HG03442 (cell line): ENCODE measurements at regions not wholly inside any gene's neighbourhood (a gene's known extent, or its start where the extent isn't known, plus 50 kb on each side); places are given as distances from the start of the nearest gene placed in this dataset.

Experiments
- ATAC-seq: cut with Tn5 transposase; IDR thresholded peaks from one replicate; pipeline ENCODE4 v1.9.1; 2021; ENCODE audit warnings: mild to moderate bottlenecking, moderate library complexity; ENCODE audit not compliant: unreplicated experiment

DNA sequence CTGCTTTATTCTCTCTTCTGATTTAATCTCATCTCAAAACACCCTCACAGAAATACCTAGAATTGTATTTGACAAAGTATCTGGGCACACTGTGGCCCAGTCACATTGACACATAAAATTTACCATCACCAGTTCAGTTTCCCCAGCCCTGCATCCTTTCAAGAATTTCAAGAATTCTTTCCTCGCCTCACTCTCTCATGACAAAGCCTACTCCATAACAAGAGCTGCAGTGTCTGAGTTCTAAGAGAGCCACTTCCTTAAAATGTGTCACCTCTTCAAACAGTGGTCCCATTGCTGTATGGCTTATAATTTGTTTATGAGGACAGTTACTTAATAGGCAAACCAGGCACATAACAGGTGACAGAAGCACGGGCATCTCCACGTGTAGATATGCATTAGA, 90.9 kb upstream of the STK39 start:
- ATAC-seq = no peak

GRCh38 chr2:168338803-168339437, 91.5 kb upstream of the STK39 start:
- ATAC-seq = no peak

GRCh38 chr2:168340931-168341330, 93.5 kb upstream of the STK39 start:
- no peak for ATAC-seq

- ATAC-seq = no peak
These were observed 96.2 kb upstream of the STK39 start for GRCh38 chr2:168343586-168343985.

DNA sequence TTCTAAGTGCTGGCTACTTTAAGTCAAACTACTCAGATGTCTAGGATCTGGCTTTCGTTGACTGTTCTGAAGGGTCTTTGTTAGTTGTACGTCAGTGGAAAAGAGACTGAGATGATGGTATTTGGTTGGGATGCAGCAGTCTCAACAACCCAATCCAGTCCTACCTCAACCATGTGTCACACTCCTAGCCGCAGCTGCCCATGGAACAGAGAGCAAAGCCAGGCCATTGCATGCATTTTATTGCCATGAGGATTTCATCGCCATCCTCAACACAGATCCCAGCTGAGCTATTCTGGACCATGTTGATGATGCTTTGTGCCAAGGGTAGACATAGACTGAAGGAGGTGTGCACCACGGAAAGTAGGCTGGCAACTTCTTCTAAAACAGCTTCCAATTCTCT, 97.3 kb upstream of the STK39 start:
- ATAC-seq = no peak

GRCh38 chr2:168345601-168346000, 98.2 kb upstream of the STK39 start:
- no peak for ATAC-seq

DNA sequence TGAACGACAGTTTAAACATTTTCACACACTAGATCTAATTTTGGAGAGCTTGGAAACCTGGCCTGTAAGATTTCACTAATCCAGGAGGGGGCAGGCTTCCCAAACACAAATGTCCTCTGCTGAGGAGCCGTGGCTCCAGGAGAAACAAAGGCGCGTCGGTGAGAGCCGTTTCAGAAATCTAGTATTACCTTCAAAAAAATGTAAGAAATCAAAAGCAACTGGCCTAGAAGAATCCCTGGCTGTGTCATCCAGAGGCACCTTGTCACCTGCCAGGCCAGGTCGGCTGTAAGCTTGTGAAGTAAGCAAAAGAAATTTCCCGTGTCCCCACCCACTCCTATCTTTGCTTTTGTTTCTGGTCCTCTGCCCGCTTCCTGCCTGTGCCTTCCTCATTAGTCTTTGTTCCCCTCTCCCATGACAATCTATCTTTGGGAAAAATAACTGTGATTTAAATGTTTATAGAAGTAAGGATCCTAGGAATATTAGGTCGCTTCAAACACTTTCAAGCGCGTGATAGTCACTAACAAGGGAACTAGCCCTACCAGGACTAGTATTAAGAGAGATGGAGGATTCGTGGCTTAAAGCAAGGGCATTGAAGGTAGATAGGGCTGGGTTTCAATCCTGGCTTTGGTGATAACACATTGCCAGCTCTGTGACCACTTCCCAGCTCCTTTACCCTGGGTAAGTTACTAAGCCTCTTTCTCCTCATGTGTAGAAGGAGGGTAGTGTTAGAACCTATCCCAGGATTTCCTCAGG, 99.5 kb upstream of the STK39 start:
- peak; percentile 74 for ATAC-seq

DNA sequence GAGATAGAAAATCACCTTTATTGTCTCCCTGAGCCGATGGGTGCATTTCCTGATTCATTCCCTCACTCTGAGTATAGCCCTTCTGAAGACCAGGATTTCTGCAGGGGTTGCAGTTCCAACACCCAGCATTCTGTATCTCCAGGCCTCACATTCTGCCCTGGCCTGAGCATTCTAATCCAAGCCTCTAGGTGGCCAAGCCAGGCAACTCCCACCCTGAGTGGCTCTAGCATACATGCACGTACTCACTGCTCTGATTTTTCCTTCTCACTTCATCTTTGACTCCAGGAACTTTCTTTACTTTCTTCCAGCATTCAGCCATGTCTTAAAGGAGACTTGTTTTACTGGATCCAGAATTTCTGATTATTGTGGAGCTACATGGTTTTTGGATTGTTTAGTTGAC, 100.7 kb upstream of the STK39 start:
- peak; percentile 79 for ATAC-seq

DNA sequence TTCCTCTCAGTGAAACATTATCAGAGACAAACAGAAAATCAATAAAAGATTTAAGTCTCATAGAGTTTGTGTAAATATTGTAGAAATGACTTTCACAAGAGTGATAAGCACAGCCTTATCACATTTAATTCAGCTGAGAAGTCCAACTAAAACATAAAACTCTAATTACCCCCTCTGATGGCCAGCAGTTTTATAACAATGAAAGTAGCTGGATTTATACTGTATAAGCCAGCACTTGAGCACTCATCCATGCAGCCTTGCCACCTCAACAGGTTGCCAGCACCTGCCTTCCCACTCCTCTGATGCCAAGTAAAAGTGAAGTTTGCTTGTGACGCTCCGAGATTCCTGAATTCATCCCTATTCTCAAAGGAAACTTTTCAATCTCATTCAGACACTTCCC, 103.0 kb upstream of the STK39 start:
- no peak for ATAC-seq

- no peak for ATAC-seq
These were observed 102.8 kb upstream of the CERS6 start for GRCh38 chr2:168353251-168353650.

- ATAC-seq = no peak
These were observed 101.6 kb upstream of the CERS6 start for GRCh38 chr2:168354499-168354898.

DNA sequence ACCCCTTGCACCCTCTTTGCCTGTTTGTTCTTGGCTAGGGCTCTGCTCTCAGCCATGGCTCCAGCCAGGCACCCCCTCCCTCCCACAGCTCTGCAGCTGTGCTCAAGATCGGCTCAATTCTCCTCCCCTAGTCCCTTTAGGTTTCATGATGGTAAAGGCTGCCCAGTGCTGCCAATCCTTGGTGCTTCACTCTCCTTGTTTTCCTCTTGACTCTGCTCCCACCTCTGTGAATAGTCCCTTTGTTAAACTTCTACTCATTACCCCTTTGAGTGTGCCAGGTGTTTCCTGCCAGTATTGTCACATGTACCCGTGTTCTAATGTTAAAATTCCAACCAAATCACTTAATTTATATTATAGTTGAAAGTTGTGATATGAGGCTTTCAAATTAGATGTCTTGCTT, 101.0 kb upstream of the CERS6 start:
- no peak for ATAC-seq

- ATAC-seq = no peak
These were observed 100.1 kb upstream of the CERS6 start for GRCh38 chr2:168355779-168356476.

GRCh38 chr2:168356477-168356835, 99.6 kb upstream of the CERS6 start:
- no peak for ATAC-seq

DNA sequence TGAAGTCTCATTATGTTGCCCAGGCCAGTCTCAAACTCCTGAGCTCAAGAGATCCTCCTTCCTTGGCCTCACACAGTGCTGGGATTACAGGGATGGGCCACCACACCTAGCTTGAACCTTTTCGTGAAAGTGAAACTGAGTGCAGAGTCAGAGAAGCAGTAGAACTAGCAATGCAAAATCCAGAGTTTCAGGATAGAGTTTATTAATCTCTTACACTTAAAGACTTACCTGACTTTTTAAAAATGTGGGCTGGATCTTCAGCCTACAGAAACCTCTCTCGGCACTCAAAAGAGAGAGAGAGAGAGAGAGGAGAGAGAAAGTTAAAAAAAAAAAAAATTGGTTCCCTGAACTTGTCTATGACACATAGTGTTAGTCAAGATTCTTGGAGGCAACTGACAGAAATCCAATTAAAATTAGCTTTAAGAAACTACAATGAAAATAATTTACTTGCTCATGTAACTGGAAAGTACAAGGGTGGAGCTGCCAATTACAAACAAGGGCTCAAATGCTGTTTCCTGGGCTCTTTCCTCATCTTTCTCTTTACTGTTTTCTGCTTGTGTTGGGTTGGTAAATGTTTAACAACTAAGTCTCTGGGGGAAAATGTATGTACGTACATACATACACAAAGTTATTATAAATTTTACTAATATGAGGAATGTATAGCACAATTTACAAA, 98.1 kb upstream of the CERS6 start:
- ATAC-seq = no peak

DNA sequence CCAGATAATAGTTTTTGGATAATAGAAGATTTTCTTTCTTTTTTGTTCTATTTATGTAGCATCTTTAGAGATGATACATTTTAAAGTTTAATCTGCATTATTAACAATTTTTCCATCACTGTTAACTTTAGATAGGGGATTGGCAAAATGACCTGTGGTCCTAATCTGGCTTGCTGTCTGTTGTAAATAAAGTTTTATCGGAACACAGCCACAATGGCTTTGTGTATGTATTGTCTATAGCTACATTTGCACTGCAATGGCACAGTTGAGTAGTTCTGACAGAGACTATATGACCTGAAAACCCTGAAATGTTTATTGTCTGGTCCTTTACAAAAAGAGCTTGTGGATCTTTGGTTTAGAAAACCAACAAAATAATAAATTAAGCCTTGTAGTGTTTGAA, 97.0 kb upstream of the CERS6 start:
- no peak for ATAC-seq

DNA sequence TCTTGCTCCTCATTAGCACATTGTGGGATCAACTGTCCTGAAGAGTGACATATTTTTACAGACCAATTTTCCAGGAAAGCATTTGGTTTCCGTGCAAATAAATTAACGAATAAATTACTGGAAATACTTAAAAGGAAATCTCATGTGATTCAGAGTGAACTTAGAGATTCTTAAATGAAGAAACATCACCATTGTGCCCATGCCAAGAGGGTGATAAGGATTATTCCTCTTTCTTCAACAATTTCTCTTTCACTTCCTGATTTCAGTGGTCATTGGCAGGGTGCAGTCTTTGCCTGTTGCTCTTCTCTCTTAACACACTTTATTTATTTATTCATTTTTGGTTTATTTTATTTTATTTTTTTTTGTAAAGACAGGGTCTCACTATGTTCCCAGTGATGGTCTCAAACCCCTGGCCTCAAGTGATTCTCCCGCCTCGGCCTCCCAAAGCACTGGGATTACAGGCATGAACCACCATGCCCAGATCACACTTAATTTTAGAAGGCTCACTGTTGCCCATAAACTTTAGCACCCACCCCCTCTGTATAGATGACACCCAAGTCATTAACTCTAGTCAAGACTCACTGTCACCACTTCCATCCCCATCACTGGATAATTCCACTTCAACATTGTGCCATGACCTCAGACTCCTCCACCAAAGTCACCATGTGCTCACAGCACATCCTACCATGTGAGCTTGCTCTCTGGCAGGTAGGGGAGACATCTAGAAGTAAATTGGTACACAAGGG, 92.6 kb upstream of the CERS6 start:
- no peak for ATAC-seq

- ATAC-seq = no peak
These were observed 90.9 kb upstream of the CERS6 start for GRCh38 chr2:168365094-168365621.

- no peak for ATAC-seq
These were observed 87.0 kb upstream of the CERS6 start for GRCh38 chr2:168369031-168369430.

GRCh38 chr2:168371273-168372019, 84.6 kb upstream of the CERS6 start:
- peak; percentile 67 for ATAC-seq
